Activated naive CD8-positive, alpha-beta T cell treated with anti-CD3 and anti-CD28 coated beads for 36 hours (primary cell): ENCODE measurements at regions not wholly inside any gene's neighbourhood (a gene's known extent, or its start where the extent isn't known, plus 50 kb on each side); places are given as distances from the start of the nearest gene placed in this dataset.

ENCODE experiments used
- DNase-seq: peaks from one replicate; pipeline ENCODE4 v3.0.0; 2021
- H3K27ac Mint-ChIP-seq: one replicate; pipeline ENCODE4 v1.8.0; 2022; ENCODE audit warnings: mild to moderate bottlenecking, moderate library complexity, mixed read lengths
- H3K27me3 Mint-ChIP-seq: one replicate; pipeline ENCODE4 v1.8.0; 2022; ENCODE audit warnings: mild to moderate bottlenecking, mixed read lengths
- H3K36me3 Mint-ChIP-seq: one replicate; pipeline ENCODE4 v1.8.0; 2021; ENCODE audit warnings: mild to moderate bottlenecking, mixed read lengths
- H3K4me1 Mint-ChIP-seq: one replicate; pipeline ENCODE4 v1.8.0; 2021; ENCODE audit warnings: mixed read lengths
- H3K4me3 Mint-ChIP-seq: one replicate; pipeline ENCODE4 v1.8.0; 2022; ENCODE audit warnings: mild to moderate bottlenecking, moderate library complexity, mixed read lengths
- H3K9me3 Mint-ChIP-seq: one replicate; pipeline ENCODE4 v1.8.0; 2022; ENCODE audit warnings: mixed read lengths

DNA sequence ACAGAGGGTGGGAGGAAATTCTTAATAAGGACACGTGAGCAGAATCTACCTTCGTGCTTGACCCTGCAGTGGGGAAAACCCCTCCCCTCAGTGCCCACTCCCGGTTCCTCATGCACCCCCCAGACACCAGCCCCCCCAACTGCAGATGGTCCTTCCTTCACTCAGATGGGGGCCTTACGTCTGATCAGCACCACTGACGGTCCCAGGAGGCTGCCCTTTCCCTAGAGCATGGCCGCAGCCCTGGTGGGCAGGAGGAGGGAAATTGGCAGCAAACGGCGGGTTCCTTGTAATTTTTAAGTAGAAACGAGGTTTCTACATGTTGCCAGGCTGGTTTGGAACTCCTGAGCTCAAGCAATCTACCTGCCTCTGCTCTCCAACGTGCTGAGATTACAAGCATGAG lies 477.7 kb downstream of the TBC1D22A start:
- no peaks in the 10 kb centered on the region for H3K36me3 Mint-ChIP-seq
- H3K27me3 Mint-ChIP-seq: peaks cover 32% of the 10 kb centered on the region
- H3K27ac Mint-ChIP-seq: no peak overlapping the region
- H3K4me3 Mint-ChIP-seq: no peak overlapping the region
- no peak for DNase-seq
- peaks cover 8% of the 10 kb centered on the region for H3K9me3 Mint-ChIP-seq
- no peaks in the 10 kb centered on the region for H3K4me1 Mint-ChIP-seq

DNA sequence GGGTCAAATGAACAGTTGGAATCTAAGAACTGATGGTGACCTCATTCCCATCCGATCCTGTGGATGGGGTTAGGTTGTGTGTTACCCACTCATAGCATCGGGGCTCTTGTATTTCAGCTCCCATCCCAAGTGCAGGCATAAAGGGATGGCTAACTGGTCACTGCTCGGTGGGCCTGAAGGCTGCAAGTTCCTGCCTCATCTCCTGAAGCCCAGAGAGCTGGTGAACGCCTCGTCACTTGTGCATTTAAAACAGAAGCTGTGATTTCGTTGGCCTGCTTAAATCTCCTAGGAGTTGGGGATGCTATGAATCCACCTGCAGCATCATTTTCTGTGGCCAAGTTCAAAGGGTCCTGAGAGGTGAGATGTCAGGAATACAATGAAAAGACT lies 477.0 kb downstream of the TBC1D22A start:
- peaks cover 8% of the 10 kb centered on the region for H3K9me3 Mint-ChIP-seq
- H3K4me3 Mint-ChIP-seq: no peak overlapping the region
- H3K27me3 Mint-ChIP-seq: peaks cover 25% of the 10 kb centered on the region
- no peaks in the 10 kb centered on the region for H3K36me3 Mint-ChIP-seq
- H3K4me1 Mint-ChIP-seq: no peaks in the 10 kb centered on the region
- no peak overlapping the region for H3K27ac Mint-ChIP-seq
- no peak for DNase-seq

DNA sequence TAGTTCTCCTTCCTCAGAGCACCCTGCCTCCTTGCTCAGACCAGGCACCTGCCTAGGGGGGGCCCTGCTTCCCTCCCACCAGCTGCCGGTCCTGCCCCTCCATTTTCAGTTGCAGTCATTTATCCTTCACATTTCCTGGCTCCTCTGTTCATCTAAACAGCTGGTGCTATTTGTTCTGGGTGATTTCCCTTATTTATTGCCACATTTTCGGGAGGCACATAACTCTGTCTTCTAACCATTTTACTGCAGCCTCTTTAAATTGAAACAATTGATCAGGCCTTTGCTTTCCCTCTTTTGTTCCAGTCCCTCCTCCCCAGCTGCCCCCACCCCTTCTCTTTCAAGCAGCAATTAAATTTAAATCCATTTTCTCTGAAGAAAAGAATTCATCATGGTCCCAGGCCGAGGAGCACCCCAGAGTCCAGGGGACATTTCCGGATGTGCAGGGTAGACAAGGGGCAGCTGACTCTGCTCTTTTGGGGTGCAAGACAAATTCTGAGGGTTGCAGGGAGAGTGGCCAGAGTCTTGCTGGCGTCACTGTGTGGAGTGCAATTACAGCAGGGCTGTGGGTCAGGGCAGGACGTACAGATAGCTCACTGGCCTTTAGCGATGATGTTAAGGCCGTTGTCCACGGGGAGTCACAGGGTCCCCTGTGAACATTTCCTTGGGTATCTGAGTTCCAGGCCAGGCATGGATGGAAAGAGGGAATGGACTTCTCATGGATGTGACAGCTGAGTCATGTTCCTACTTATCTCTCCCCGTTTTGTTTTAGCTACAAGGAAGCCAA lies 476.4 kb downstream of the TBC1D22A start:
- Mint-ChIP-seq H3K27ac (no peak overlapping the region), H3K36me3 (no peaks in the 10 kb centered on the region)

DNA sequence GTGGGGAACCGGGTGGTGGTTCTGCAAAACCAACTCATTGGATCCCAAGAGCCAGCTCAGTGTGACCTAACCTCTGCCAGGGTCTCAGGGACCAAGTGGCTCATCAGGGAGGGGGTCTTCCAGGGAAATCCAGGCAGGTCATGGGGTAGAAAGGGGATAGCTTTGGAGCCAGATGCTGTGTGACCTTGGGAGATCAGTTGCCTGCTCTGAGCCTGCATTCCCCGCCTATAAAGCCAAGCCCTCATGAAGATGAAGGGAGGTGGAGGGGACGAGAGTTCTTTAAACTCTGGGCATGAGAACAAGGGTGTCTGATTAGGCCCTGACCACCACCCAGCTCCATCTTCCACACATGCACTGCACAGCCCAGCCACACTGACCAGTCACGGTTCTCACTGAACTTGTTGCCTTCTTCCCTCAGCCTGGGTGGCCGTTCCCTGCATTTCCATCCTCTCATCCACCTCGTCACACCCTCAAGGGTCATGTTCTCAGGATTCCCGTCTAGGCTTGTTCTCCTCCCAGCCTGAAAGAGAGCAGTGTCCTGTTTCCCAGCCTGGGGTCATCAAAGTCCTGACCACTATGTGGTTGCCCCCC lies 475.5 kb downstream of the TBC1D22A start:
- Mint-ChIP-seq H3K4me3 (no peak overlapping the region), H3K9me3 (peaks cover 7% of the 10 kb centered on the region), H3K27ac (no peak overlapping the region), H3K36me3 (no peaks in the 10 kb centered on the region), H3K4me1 (no peaks in the 10 kb centered on the region), H3K27me3 (peaks cover 20% of the 10 kb centered on the region)
- DNase-seq: no peak

More for the DNA sequence above, 476.4 kb downstream of the TBC1D22A start:
- DNase-seq: no peak
- Mint-ChIP-seq H3K9me3 (peaks cover 7% of the 10 kb centered on the region), H3K27me3 (peaks cover 20% of the 10 kb centered on the region), H3K4me3 (no peak overlapping the region), H3K4me1 (no peaks in the 10 kb centered on the region)

DNA sequence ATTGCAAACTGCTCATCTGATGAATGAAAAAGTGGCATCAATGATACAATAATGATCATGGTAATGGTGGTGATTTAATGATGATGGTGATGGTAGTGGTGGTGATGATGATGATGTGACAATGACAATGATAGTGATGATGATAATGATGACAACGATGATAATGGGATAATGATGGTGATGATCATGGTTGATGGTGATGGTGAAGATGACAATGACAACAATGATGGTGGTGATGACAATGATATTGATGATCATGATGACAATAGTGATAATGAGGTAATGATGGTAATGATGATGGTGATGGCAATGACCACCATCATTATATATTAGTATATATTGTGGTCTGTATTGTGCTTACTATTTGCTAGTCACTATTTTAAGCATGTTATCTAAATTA lies 474.3 kb downstream of the TBC1D22A start:
- DNase-seq: no peak
- H3K4me1 Mint-ChIP-seq: no peaks in the 10 kb centered on the region
- peaks cover 17% of the 10 kb centered on the region for H3K27me3 Mint-ChIP-seq
- peaks cover 4% of the 10 kb centered on the region for H3K9me3 Mint-ChIP-seq
- H3K36me3 Mint-ChIP-seq: no peaks in the 10 kb centered on the region
- no peak overlapping the region for H3K27ac Mint-ChIP-seq
- H3K4me3 Mint-ChIP-seq: no peak overlapping the region

- H3K27ac Mint-ChIP-seq: no peak overlapping the region
- no peak for DNase-seq
- H3K4me3 Mint-ChIP-seq: no peak overlapping the region
- peaks cover 4% of the 10 kb centered on the region for H3K9me3 Mint-ChIP-seq
- peaks cover 15% of the 10 kb centered on the region for H3K27me3 Mint-ChIP-seq
- H3K4me1 Mint-ChIP-seq: no peaks in the 10 kb centered on the region
- H3K36me3 Mint-ChIP-seq: no peaks in the 10 kb centered on the region
Observed at GRCh38 chr22:47236161-47236560, 473.7 kb downstream of the TBC1D22A start.

GRCh38 chr22:47233316-47234243 lies 471.1 kb downstream of the TBC1D22A start:
- Mint-ChIP-seq H3K27me3 (peaks cover 10% of the 10 kb centered on the region), H3K9me3 (peaks cover 4% of the 10 kb centered on the region), H3K36me3 (no peaks in the 10 kb centered on the region), H3K27ac (no peak overlapping the region), H3K4me3 (no peak overlapping the region), H3K4me1 (no peaks in the 10 kb centered on the region)
- DNase-seq: no peak

- H3K27me3 Mint-ChIP-seq: peaks cover 3% of the 10 kb centered on the region
- peaks cover 4% of the 10 kb centered on the region for H3K9me3 Mint-ChIP-seq
- H3K27ac Mint-ChIP-seq: no peak overlapping the region
- no peaks in the 10 kb centered on the region for H3K36me3 Mint-ChIP-seq
- H3K4me3 Mint-ChIP-seq: no peak overlapping the region
- no peak for DNase-seq
- H3K4me1 Mint-ChIP-seq: no peaks in the 10 kb centered on the region
Observed at GRCh38 chr22:47232753-47233152, 470.3 kb downstream of the TBC1D22A start.

- peaks cover 3% of the 10 kb centered on the region for H3K27me3 Mint-ChIP-seq
- peaks cover 4% of the 10 kb centered on the region for H3K9me3 Mint-ChIP-seq
- no peaks in the 10 kb centered on the region for H3K4me1 Mint-ChIP-seq
- no peak for DNase-seq
- no peak overlapping the region for H3K4me3 Mint-ChIP-seq
- no peak overlapping the region for H3K27ac Mint-ChIP-seq
- H3K36me3 Mint-ChIP-seq: no peaks in the 10 kb centered on the region
Observed at GRCh38 chr22:47232197-47232596, 469.7 kb downstream of the TBC1D22A start.

GRCh38 chr22:47231759-47232158 lies 469.3 kb downstream of the TBC1D22A start:
- no peaks in the 10 kb centered on the region for H3K4me1 Mint-ChIP-seq
- H3K4me3 Mint-ChIP-seq: no peak overlapping the region
- no peak overlapping the region for H3K27ac Mint-ChIP-seq
- no peak for DNase-seq
- H3K9me3 Mint-ChIP-seq: peaks cover 4% of the 10 kb centered on the region
- no peaks in the 10 kb centered on the region for H3K36me3 Mint-ChIP-seq
- peaks cover 3% of the 10 kb centered on the region for H3K27me3 Mint-ChIP-seq

- no peak for DNase-seq
- H3K27ac Mint-ChIP-seq: no peak overlapping the region
- H3K9me3 Mint-ChIP-seq: peaks cover 4% of the 10 kb centered on the region
- no peaks in the 10 kb centered on the region for H3K4me1 Mint-ChIP-seq
- peaks cover 3% of the 10 kb centered on the region for H3K27me3 Mint-ChIP-seq
- no peaks in the 10 kb centered on the region for H3K36me3 Mint-ChIP-seq
- H3K4me3 Mint-ChIP-seq: no peak overlapping the region
Observed at GRCh38 chr22:47230741-47231140, 468.3 kb downstream of the TBC1D22A start.

DNA sequence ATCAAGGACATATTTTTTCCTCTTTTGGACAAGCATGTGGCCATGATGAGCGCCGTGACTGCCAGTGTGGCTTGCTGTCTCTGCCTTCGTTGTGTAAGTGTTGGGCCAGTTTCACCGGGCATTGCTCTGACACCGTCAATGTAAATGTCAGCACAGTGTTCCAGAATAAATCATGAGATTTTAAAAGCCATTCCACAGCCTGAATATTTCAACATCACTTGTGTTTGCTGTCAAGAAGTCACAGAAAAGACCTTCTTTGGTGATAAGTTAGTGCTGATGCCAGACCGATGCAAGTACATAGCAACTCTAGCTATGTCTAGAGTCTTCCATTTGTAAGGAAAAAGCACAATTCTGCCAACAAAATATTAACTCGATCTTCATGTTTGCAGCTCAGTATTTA lies 467.8 kb downstream of the TBC1D22A start:
- Mint-ChIP-seq H3K4me1 (no peaks in the 10 kb centered on the region), H3K9me3 (peaks cover 4% of the 10 kb centered on the region), H3K36me3 (no peaks in the 10 kb centered on the region), H3K27ac (no peak overlapping the region), H3K27me3 (peaks cover 3% of the 10 kb centered on the region), H3K4me3 (no peak overlapping the region)
- no peak for DNase-seq

DNA sequence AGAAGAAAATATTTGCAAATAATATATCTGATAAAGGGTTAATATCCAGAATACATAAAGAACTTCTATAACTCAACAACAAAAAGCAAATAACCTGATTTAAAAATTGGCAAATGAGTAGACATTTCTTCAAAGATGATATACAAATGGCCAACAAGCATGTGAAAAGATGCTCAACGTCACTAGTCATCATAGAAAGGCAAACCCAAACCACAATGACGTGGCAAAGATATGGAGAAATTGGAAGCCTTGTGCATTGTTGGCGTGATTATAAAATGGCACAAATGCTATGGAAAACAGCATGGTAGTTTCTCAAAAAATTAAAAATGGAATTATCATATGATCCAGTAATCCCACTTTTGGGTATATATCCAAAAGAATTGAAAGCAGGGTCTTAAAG lies 466.3 kb downstream of the TBC1D22A start:
- Mint-ChIP-seq H3K27ac (no peak overlapping the region), H3K27me3 (peaks cover 3% of the 10 kb centered on the region), H3K4me3 (no peak overlapping the region), H3K4me1 (no peaks in the 10 kb centered on the region), H3K36me3 (no peaks in the 10 kb centered on the region), H3K9me3 (peaks cover 4% of the 10 kb centered on the region)
- DNase-seq: no peak

DNA sequence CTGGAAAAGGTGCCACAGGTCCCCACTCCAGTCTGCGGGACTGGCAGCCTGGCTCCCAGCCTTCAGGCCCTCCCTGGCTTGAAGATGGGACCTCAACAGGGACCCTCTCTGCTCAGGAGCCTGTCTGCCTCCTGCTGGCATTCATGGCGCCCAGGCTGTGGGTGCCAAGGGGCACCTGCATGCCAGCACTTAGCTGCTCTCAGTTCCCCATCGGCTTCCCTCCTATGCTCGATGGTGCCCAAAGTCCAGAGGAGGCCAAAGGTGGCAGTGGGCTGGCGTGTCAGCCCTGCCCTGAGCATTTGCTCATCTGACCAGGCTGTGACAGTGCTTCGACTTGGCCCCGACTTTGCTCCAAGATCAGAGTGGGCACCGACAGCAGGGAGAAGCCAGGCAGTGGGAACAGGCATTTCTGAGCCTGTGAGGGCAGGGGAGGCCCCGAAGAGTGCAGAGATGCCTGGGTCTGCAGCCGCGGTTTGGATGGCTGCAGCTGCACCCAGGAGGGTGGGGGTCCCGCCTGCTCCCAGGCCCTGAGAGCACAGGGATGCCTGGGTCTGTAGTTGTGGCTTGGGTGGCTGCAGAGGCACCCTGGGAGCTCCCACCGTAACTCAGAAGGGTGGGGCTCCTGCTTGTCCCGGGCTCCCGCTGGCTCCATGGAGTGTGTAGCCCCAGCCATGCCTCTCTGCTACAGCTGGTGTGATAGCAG lies 463.6 kb downstream of the TBC1D22A start:
- Mint-ChIP-seq H3K4me1 (no peaks in the 10 kb centered on the region), H3K27ac (no peak overlapping the region), H3K27me3 (no peaks in the 10 kb centered on the region), H3K36me3 (no peaks in the 10 kb centered on the region), H3K9me3 (no peaks in the 10 kb centered on the region), H3K4me3 (no peak overlapping the region)
- DNase-seq: no peak
